IMR-90 (cell line): ENCODE measurements at regions not wholly inside any gene's neighbourhood (a gene's known extent, or its start where the extent isn't known, plus 50 kb on each side); places are given as distances from the start of the nearest gene placed in this dataset.

Source experiments
- ATAC-seq: fragments of 200-7000 bp; cut with Tn5 transposase; 2 replicates; pipeline ENCODE4 v1.9.1; 2020; ENCODE audit warnings: low read depth, mild to moderate bottlenecking, moderate library complexity
- BruUV-seq: library from RNA; stranded (reverse); fragments of 400-500 nt; replicated peaks from 2 replicates; lab custom pipeline; 2021; lab: Mats Ljungman, UMichigan
- CTCF ChIA-PET: fragments of 300-600 bp; formaldehyde crosslinking; extraction: SDS; loops from one replicate; lab custom pipeline; 2021; ENCODE audit warnings: antibody characterized with exemption; lab: Yijun Ruan, JAX
- POLR2A ChIA-PET: fragments of 300-600 bp; sonication (Branson Sonifier 250); formaldehyde crosslinking; loops from one replicate; lab custom pipeline; 2022; ENCODE audit warnings: antibody characterized with exemption; ENCODE audit not compliant: unreplicated experiment; lab: Charles Lee
- DNase-seq: peaks from one replicate; pipeline ENCODE4 v3.0.0; 2013
- H2AFZ ChIP-seq: replicated peaks from 2 replicates; pipeline ENCODE3; 2013; ENCODE audit warnings: low read length, mild to moderate bottlenecking; ENCODE audit not compliant: poor library complexity
- H2AK5ac ChIP-seq: 2 replicates; pipeline ENCODE4 v1.6.1; 2013; ENCODE audit warnings: low read depth, low read length, inconsistent platforms
- H2AK9ac ChIP-seq: replicated peaks from 2 replicates; pipeline ENCODE3; 2013; ENCODE audit warnings: mild to moderate bottlenecking, low read depth, low read length, moderate library complexity; ENCODE audit not compliant: poor library complexity
- H2BK120ac ChIP-seq: 2 replicates; pipeline ENCODE4 v1.6.1; 2013; ENCODE audit warnings: low read depth, low read length, inconsistent platforms
- H2BK15ac ChIP-seq: 3 replicates; pipeline ENCODE4 v1.6.1; 2013; ENCODE audit warnings: low read depth, low read length, inconsistent platforms
- H2BK20ac ChIP-seq: 2 replicates; pipeline ENCODE4 v1.6.1; 2013; ENCODE audit warnings: low read depth, mild to moderate bottlenecking, inconsistent platforms, low read length, moderate library complexity
- H2BK5ac ChIP-seq: 2 replicates; pipeline ENCODE4 v1.6.1; 2013; ENCODE audit warnings: mild to moderate bottlenecking, low read depth, low read length, inconsistent platforms; ENCODE audit not compliant: poor library complexity, severe bottlenecking
- H3K14ac ChIP-seq: replicated peaks from 2 replicates; pipeline ENCODE4 v1.6.1; 2013; ENCODE audit warnings: low read depth, low read length, inconsistent platforms
- H3K18ac ChIP-seq: 2 replicates; pipeline ENCODE4 v1.6.1; 2013; ENCODE audit warnings: low read depth, low read length, control low read depth
- H3K23ac ChIP-seq: 2 replicates; pipeline ENCODE4 v1.6.1; 2013; ENCODE audit warnings: low read depth, low read length, inconsistent platforms
- H3K27ac ChIP-seq: 2 replicates; pipeline ENCODE4 v1.5.1; 2013; ENCODE audit warnings: mild to moderate bottlenecking, control low read depth, low read length; ENCODE audit not compliant: insufficient read depth
- H3K27me3 ChIP-seq: 2 replicates; pipeline ENCODE4 v1.6.1; 2013; ENCODE audit warnings: low read length; ENCODE audit not compliant: control insufficient read depth, insufficient read depth
- H3K36me3 ChIP-seq: 2 replicates; pipeline ENCODE4 v1.6.1; 2013; ENCODE audit warnings: low read length, mixed read lengths; ENCODE audit not compliant: control insufficient read depth, insufficient read depth
- H3K4ac ChIP-seq: 2 replicates; pipeline ENCODE4 v1.6.1; 2013; ENCODE audit warnings: low read depth, low read length, inconsistent platforms
- H3K4me1 ChIP-seq: 2 replicates; pipeline ENCODE4 v1.6.1; 2013; ENCODE audit warnings: low read length, mixed read lengths; ENCODE audit not compliant: control insufficient read depth, insufficient read depth
- H3K4me2 ChIP-seq: 2 replicates; pipeline ENCODE4 v1.6.1; 2013; ENCODE audit warnings: low read depth, mild to moderate bottlenecking, control low read depth, low read length, moderate library complexity
- H3K4me3 ChIP-seq: 2 replicates; pipeline ENCODE4 v1.5.1; 2013; ENCODE audit warnings: low read depth, mild to moderate bottlenecking, control low read depth, low read length, moderate library complexity; ENCODE audit not compliant: insufficient read depth
- H3K56ac ChIP-seq: 2 replicates; pipeline ENCODE4 v1.6.1; 2013; ENCODE audit warnings: low read length, inconsistent platforms; ENCODE audit not compliant: insufficient read depth; ENCODE audit errors: extremely low read depth
- H3K79me1 ChIP-seq, 2 experiments: 2 replicates each; pipeline ENCODE4 v1.6.1; 2013; ENCODE audit warnings: low read length in 2 of 2, inconsistent platforms in 1 of 2, low read depth in 1 of 2
- H3K9ac ChIP-seq: 2 replicates; pipeline ENCODE4 v1.6.1; 2013; ENCODE audit warnings: low read depth, low read length, control low read depth
- H3K9me1 ChIP-seq: 2 replicates; pipeline ENCODE4 v1.6.1; 2013; ENCODE audit warnings: low read length, inconsistent platforms; ENCODE audit not compliant: insufficient read depth
- H3K9me3 ChIP-seq: 2 replicates; pipeline ENCODE4 v1.6.1; 2013; ENCODE audit warnings: low read length; ENCODE audit not compliant: control insufficient read depth, insufficient read depth
- H4K20me1 ChIP-seq: 2 replicates; pipeline ENCODE4 v1.6.1; 2013; ENCODE audit warnings: low read length, inconsistent platforms; ENCODE audit not compliant: insufficient read depth
- H4K5ac ChIP-seq: 2 replicates; pipeline ENCODE4 v1.6.1; 2013; ENCODE audit warnings: mild to moderate bottlenecking, low read depth, low read length, control low read depth
- H4K8ac ChIP-seq, 2 experiments: 2 replicates each; pipeline ENCODE4 v1.6.1; 2013; ENCODE audit warnings: low read depth in 2 of 2, low read length in 2 of 2, control low read depth in 1 of 2, inconsistent platforms in 1 of 2
- H4K91ac ChIP-seq: 2 replicates; pipeline ENCODE4 v1.6.1; 2013; ENCODE audit warnings: low read depth, low read length, inconsistent platforms; ENCODE audit not compliant: insufficient read depth
- BHLHE40 ChIP-seq: fragments of 150-350 bp; IDR thresholded peaks from 2 replicates; pipeline ENCODE4 v1.6.1; 2016; ENCODE audit warnings: mild to moderate bottlenecking, low read depth, low read length
- CHD1 ChIP-seq: IDR thresholded peaks from 2 replicates; pipeline ENCODE4 v1.6.1; 2012; ENCODE audit warnings: low read depth, low read length, improper control_type of control experiment
- FOS ChIP-seq: fragments of 150-350 bp; IDR thresholded peaks from 2 replicates; pipeline ENCODE4 v1.6.1; 2016; ENCODE audit warnings: low read depth, low read length
- MAZ ChIP-seq: IDR thresholded peaks from 2 replicates; pipeline ENCODE4 v1.6.1; 2012; ENCODE audit warnings: low read depth, mild to moderate bottlenecking, low read length, improper control_type of control experiment, moderate library complexity, borderline replicate concordance
- MXI1 ChIP-seq: IDR thresholded peaks from 2 replicates; pipeline ENCODE4 v1.6.1; 2012; ENCODE audit warnings: low read depth, mild to moderate bottlenecking, low read length, moderate library complexity, borderline replicate concordance
- NFE2L2 ChIP-seq: fragments of 150-350 bp; IDR thresholded peaks from 2 replicates; pipeline ENCODE4 v1.6.1; 2016; ENCODE audit warnings: low read depth, mild to moderate bottlenecking, low read length
- POLR2A ChIP-seq: IDR thresholded peaks from 2 replicates; pipeline ENCODE4 v1.6.1; 2012; ENCODE audit warnings: mild to moderate bottlenecking, low read depth, low read length
- SMC3 ChIP-seq: fragments of 150-350 bp; IDR thresholded peaks from 2 replicates; pipeline ENCODE4 v1.6.1; 2016; ENCODE audit warnings: low read depth, mild to moderate bottlenecking, antibody characterized with exemption, low read length, moderate library complexity
- WGBS, 2 experiments: methylation state at CpG; one replicate each; pipeline versions ENCODE4 v1.1.5 to v1.1.7; 2013; ENCODE audit warnings: missing lambda C conversion rate in 2 of 2; ENCODE audit not compliant: insufficient read length in 1 of 2; ENCODE audit errors: extremely low coverage in 2 of 2; 5-methylcytosine and 5-hydroxymethylcytosine counted together
- dilution Hi-C: fragments of 300-500 bp; cut with HindIII; formaldehyde crosslinking; loops from one replicate; pipeline ENCODE4 v1.14.3; 2018; ENCODE audit warnings: low sequenced_read_pairs; ENCODE audit not compliant: unreplicated experiment
- in situ Hi-C: fragments of 300-500 bp; cut with MboI; formaldehyde crosslinking; loops from 3 replicates; pipeline ENCODE4 v1.14.3; 2019; ENCODE audit warnings: low sequenced_read_pairs, inconsistent platforms, mixed read lengths
- intact Hi-C: fragments of 100-400 bp; cut with micrococcal nuclease; formaldehyde crosslinking; loops from 2 replicates; pipeline ENCODE4 v1.10.0; 2022
- TF ChIP-seq, protein P1 (sequence below): conservative IDR thresholded peaks from 2 replicates; pipeline ENCODE4 v1.5.1; 2012; ENCODE audit warnings: mild to moderate bottlenecking, low read depth, low read length, improper control_type of control experiment

DNA sequence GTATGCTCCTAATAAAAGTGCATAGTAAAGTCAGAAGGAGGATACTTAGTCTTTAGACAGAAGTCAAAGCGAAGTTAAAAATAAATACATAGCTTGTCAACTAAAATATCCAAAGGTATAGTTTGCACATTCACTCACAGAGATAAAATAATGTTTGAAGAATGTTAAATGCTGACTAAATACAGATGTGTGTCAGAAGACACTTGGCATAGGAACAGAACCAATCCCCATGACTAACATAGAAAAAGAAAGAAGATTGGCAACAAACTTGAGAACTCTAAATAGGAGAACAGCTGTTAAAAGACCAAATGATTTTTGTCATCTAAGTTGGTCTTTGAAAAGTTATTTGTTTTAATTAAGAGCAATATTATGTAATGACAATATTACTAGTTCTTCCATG is 1172.1 kb upstream of the RAG2 start (continued):
- TF ChIP-seq MXI1: no peak
- no peak for TF ChIP-seq NFE2L2
- no peak for TF ChIP-seq CHD1

DNA sequence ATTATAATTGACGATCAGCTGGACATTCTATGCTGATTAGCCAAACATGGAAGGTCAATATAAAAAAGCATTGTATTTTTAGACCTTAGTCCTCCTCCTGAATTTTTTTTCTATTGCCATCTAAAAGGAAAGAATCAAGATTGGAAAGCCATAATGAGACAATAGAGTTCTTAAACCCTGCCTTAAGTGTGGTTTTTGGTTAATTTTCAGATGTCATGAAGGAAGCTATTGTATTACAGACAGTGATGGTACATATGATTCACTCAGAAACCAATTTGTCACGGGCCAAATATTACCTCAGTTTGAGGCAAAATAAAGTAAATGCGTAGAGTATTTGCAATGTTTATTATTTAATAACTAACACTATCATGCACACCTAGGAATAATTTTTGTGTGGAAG is 1164.0 kb upstream of the RAG2 start:
- no TSS peak for BruUV-seq
- Histone ChIP-seq H2BK120ac (no peak overlapping the region), H3K56ac (no peak overlapping the region), H4K5ac (no peak overlapping the region), H2BK20ac (no peak overlapping the region), H3K27ac (no peak overlapping the region), H3K9me1 (no peaks in the 10 kb centered on the region), H3K79me1 (no peaks in the 10 kb centered on the region), H3K9me3 (no peaks in the 10 kb centered on the region), H2AFZ (no peak overlapping the region), H4K91ac (no peak overlapping the region), H2BK15ac (no peak overlapping the region), H3K18ac (no peak overlapping the region), H3K4me1 (no peaks in the 10 kb centered on the region), H4K20me1 (no peaks in the 10 kb centered on the region), H3K9ac (no peak overlapping the region), H2AK5ac (no peak overlapping the region), H2BK5ac (no peak overlapping the region), H3K4me3 (no peak overlapping the region), H3K23ac (no peak overlapping the region), H4K8ac (no peak overlapping the region), H3K14ac (no peak overlapping the region), H3K27me3 (no peaks in the 10 kb centered on the region), H3K4me2 (no peak overlapping the region), H2AK9ac (no peak overlapping the region), H3K4ac (no peak overlapping the region), H3K36me3 (no peaks in the 10 kb centered on the region)
- intact Hi-C loops (no loop called here), dilution Hi-C loops (no loop called here), in situ Hi-C loops (no loop called here)
- ChIA-PET CTCF (no interaction called here), POLR2A (no interaction called here)
- DNase-seq (no peak), ATAC-seq (no peak)
- no CpG with 5 or more reads among the region's 3 CpGs for WGBS, 2 experiments
- TF ChIP-seq, protein P1, sequence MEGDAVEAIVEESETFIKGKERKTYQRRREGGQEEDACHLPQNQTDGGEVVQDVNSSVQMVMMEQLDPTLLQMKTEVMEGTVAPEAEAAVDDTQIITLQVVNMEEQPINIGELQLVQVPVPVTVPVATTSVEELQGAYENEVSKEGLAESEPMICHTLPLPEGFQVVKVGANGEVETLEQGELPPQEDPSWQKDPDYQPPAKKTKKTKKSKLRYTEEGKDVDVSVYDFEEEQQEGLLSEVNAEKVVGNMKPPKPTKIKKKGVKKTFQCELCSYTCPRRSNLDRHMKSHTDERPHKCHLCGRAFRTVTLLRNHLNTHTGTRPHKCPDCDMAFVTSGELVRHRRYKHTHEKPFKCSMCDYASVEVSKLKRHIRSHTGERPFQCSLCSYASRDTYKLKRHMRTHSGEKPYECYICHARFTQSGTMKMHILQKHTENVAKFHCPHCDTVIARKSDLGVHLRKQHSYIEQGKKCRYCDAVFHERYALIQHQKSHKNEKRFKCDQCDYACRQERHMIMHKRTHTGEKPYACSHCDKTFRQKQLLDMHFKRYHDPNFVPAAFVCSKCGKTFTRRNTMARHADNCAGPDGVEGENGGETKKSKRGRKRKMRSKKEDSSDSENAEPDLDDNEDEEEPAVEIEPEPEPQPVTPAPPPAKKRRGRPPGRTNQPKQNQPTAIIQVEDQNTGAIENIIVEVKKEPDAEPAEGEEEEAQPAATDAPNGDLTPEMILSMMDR: no peak
- TF ChIP-seq POLR2A: no peak
- TF ChIP-seq BHLHE40: no peak
- no peak for TF ChIP-seq NFE2L2
- no peak for TF ChIP-seq FOS
- no peak for TF ChIP-seq CHD1
- no peak for TF ChIP-seq MAZ
- no peak for TF ChIP-seq SMC3
